NCI-H2029 (cell line): ENCODE measurements at regions not wholly inside any gene's neighbourhood (a gene's known extent, or its start where the extent isn't known, plus 50 kb on each side); places are given as distances from the start of the nearest gene placed in this dataset.
"Not testable (repeated sequence)": the region's sequence is repeated elsewhere in the genome, so short reads cannot be mapped to it uniquely, and the experiment has no call there.

Source experiments
- DNase-seq: peaks from one replicate; lab custom pipeline; 2025; lab: John Stamatoyannopoulos, UW

GRCh38 chr18:70421471-70422390 is 132.9 kb downstream of the SOCS6 start:
- no peak for DNase-seq

- DNase-seq, result no peak
Observed at GRCh38 chr18:70420146-70420898, 131.5 kb downstream of the SOCS6 start.

- DNase-seq, result no peak
Observed at GRCh38 chr18:70419526-70419925, 130.7 kb downstream of the SOCS6 start.

GRCh38 chr18:70418546-70419311 is 129.9 kb downstream of the SOCS6 start:
- no peak for DNase-seq

- no peak for DNase-seq
Observed at GRCh38 chr18:70417847-70418246, 129.0 kb downstream of the SOCS6 start.

- DNase-seq, result no peak
Observed at GRCh38 chr18:70416496-70416895, 127.7 kb downstream of the SOCS6 start.

GRCh38 chr18:70415823-70416488 is 127.1 kb downstream of the SOCS6 start:
- no peak for DNase-seq

GRCh38 chr18:70414315-70414900 is 125.6 kb downstream of the SOCS6 start:
- no peak for DNase-seq

GRCh38 chr18:70413455-70413854 is 124.6 kb downstream of the SOCS6 start:
- no peak for DNase-seq

- no peak for DNase-seq
Observed at GRCh38 chr18:70411876-70412435, 123.1 kb downstream of the SOCS6 start.

GRCh38 chr18:70411307-70411706 is 122.5 kb downstream of the SOCS6 start:
- DNase-seq, result no peak

GRCh38 chr18:70405052-70405451 is 116.2 kb downstream of the SOCS6 start:
- no peak for DNase-seq

GRCh38 chr18:70400476-70400875 is 111.6 kb downstream of the SOCS6 start:
- no peak for DNase-seq

GRCh38 chr18:70398076-70398475 is 109.2 kb downstream of the SOCS6 start:
- DNase-seq, result no peak

- no peak for DNase-seq
Observed at GRCh38 chr18:70397259-70397925, 108.5 kb downstream of the SOCS6 start.

GRCh38 chr18:70395771-70396170 is 106.9 kb downstream of the SOCS6 start:
- not testable (repeated sequence) for DNase-seq

- DNase-seq, result no peak
Observed at GRCh38 chr18:70394672-70395071, 105.8 kb downstream of the SOCS6 start.

- DNase-seq, result no peak
Observed at GRCh38 chr18:70390371-70391090, 101.7 kb downstream of the SOCS6 start.

- not testable (repeated sequence) for DNase-seq
Observed at GRCh38 chr18:70389036-70389435, 100.2 kb downstream of the SOCS6 start.

GRCh38 chr18:70387027-70387426 is 98.2 kb downstream of the SOCS6 start:
- no peak for DNase-seq
